ENCODE measurements at regions not wholly inside any gene's neighbourhood (a gene's known extent, or its start where the extent isn't known, plus 50 kb on each side); places are given as distances from the start of the nearest gene placed in this dataset.
A peak's percentile ranks its signal among the peaks of the same experiment; 100 is the strongest.

DNA sequence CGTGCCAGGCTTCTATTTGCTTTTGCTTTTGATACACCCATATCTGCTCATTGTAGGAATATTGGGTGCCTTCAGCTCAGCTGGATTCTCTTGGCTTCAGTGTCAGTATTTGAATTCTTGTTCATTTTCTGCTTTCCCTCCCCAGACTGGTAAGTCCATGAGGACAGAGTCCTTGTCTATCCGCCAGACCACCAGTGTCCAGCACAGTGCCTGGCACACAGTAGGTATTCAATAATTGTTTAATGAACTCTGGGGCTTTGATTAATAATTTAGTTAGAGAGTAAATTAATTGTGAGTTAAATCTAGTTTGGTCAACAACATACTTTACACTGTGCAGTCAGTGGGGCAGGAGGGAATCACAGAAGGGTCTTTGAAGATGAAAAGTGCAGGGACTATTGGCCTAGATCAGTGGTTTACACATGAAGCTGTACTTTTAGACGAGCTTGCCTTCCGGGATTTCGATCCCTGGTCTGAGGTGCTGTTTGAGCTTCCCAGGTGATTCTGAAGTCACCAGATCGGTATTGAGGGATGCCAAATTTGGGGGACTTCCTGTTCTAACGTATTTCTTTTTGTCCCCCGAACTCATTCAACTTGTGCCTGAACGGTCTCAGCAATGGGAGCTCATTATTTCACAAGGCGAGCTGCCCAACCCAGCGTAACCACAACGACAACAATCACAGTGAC lies 119.1 kb upstream of the JUN start:
- no peaks in the 10 kb centered on the region for H3K9me3 Mint-ChIP-seq
- Histone ChIP-seq H3K36me3 (ENCODE audit: control insufficient read depth, insufficient read depth, low read length) (no peaks in the 10 kb centered on the region), H3K27me3 (ENCODE audit: control insufficient read depth, insufficient read depth, low read length, poor library complexity, severe bottlenecking) (peaks cover 56% of the 10 kb centered on the region), H3K9ac (ENCODE audit: extremely low read depth, low read length, poor library complexity, severe bottlenecking) (no peak overlapping the region), H3K4me3 (ENCODE audit: low read length) (peak overlapping the region; percentile 74), H3K9me3 (ENCODE audit: control insufficient read depth, low read length) (no peaks in the 10 kb centered on the region), H3K4me1 (ENCODE audit: control insufficient read depth, insufficient read depth, low read length) (peaks cover 19% of the 10 kb centered on the region), H3K27ac (ENCODE audit: low read depth, low read length) (no peak overlapping the region)
- H3K27me3 Mint-ChIP-seq (ENCODE audit: insufficient read depth): peaks cover 39% of the 10 kb centered on the region
- no peaks in the 10 kb centered on the region for H3K36me3 Mint-ChIP-seq (ENCODE audit: low read depth)
- TF ChIP-seq, protein P1, sequence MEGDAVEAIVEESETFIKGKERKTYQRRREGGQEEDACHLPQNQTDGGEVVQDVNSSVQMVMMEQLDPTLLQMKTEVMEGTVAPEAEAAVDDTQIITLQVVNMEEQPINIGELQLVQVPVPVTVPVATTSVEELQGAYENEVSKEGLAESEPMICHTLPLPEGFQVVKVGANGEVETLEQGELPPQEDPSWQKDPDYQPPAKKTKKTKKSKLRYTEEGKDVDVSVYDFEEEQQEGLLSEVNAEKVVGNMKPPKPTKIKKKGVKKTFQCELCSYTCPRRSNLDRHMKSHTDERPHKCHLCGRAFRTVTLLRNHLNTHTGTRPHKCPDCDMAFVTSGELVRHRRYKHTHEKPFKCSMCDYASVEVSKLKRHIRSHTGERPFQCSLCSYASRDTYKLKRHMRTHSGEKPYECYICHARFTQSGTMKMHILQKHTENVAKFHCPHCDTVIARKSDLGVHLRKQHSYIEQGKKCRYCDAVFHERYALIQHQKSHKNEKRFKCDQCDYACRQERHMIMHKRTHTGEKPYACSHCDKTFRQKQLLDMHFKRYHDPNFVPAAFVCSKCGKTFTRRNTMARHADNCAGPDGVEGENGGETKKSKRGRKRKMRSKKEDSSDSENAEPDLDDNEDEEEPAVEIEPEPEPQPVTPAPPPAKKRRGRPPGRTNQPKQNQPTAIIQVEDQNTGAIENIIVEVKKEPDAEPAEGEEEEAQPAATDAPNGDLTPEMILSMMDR (conservative IDR thresholded peaks at IDR 0.05): no peak
- H3K27ac Mint-ChIP-seq: no peak overlapping the region
- 75 to 79% methylated on average over 11 to 12 of the region's 12 CpGs for WGBS, 2 experiments (ENCODE audit: insufficient coverage in 1 of 2, insufficient read length in 1 of 2)
- DNase-seq: no peak
- H3K4me1 Mint-ChIP-seq: peaks cover 38% of the 10 kb centered on the region
- peak overlapping the region; percentile 57 for H3K4me3 Mint-ChIP-seq

DNA sequence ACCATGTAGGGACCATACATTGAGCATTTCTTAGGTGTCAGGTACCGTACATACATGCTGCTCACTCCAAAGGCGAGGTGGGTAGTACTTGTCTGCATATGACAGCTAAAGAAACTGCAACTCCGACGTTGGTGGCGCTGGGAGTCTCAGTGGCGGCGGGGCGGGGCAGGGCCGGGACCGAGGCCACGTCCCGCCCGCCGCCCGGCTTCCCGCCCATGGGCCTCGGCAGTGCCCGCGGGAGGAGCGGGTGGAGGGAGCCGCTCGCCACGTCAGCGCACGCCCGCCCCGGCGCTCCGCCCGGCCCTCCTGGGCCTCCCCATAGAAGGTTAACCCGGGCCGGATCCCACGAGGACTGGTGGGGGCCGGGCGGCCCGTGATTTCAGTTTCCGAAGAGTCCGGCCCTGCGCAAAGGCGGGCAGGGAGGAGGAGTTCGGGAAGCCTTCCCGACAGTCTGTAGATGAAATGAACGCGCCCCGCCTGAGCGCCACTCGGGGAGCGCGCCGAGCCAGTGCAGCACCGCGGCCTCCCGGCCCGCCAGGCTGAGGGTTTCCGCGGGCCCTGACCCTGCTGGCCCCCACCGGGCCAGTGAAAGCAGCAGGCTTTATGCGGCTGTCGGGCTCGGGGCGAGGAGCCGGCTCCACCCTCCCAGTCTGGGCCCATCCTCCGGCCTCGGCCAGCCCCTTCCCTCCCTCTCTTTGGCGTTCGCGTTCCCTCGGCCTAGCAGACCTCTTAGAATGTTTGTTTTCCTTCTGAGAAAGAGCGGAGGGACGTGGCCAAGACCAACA lies 119.9 kb upstream of the JUN start:
- Histone ChIP-seq H3K27me3 (ENCODE audit: control insufficient read depth, insufficient read depth, low read length, poor library complexity, severe bottlenecking) (peaks cover 62% of the 10 kb centered on the region), H3K9ac (ENCODE audit: extremely low read depth, low read length, poor library complexity, severe bottlenecking) (peak overlapping the region; percentile 59), H3K27ac (ENCODE audit: low read depth, low read length) (no peak overlapping the region), H3K4me1 (ENCODE audit: control insufficient read depth, insufficient read depth, low read length) (peaks cover 18% of the 10 kb centered on the region), H3K36me3 (ENCODE audit: control insufficient read depth, insufficient read depth, low read length) (no peaks in the 10 kb centered on the region), H3K9me3 (ENCODE audit: control insufficient read depth, low read length) (no peaks in the 10 kb centered on the region), H3K4me3 (ENCODE audit: low read length) (peak overlapping the region; percentile 74)
- DNase-seq: peak; percentile 89
- 5 to 7% methylated on average over 37 to 70 of the region's 70 CpGs for WGBS, 2 experiments (ENCODE audit: insufficient coverage in 1 of 2, insufficient read length in 1 of 2)
- Mint-ChIP-seq H3K27me3 (ENCODE audit: insufficient read depth) (peaks cover 39% of the 10 kb centered on the region), H3K4me1 (peaks cover 38% of the 10 kb centered on the region), H3K27ac (peak overlapping the region; percentile 19), H3K9me3 (no peaks in the 10 kb centered on the region), H3K4me3 (peak overlapping the region; percentile 57), H3K36me3 (ENCODE audit: low read depth) (no peaks in the 10 kb centered on the region)
- TF ChIP-seq, protein P1 (conservative IDR thresholded peaks at IDR 0.05): no peak

DNA sequence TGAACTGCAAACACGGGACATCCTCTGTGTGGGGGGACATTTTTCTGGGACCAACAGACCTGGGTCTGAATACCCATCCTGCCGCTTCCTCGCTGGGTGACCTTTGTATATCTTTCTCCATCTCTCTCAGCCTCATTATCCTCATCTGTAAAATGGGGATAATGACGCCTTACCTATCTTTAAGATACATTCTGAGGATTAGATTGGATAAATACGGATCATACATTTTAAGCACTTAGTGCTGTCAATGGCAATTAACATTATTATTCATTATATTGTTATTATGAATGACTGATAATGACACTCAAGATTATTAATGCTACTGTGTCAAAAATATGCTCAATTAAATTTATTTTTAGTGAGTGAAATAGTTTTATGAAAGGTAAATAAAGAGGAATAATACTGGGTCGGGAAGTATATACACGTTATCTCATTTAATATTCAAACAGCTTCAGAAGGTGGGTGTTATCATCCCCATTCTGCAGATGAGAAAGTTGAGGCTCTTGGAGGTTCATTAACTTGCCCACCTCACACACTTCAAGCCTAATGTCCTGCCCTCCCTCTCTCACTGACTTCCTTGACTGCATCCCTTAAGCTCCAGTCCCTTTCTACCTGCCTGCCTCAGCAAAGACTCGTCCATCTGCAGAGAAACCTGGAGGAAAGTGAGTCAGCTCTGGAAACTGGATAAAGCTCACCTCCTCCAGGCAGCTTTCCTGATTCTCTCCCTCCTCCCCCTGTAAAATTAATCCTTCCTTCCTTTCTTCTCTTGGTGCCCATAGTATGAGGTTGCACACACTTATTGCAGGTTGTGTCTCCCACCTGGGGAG lies 120.7 kb upstream of the JUN start:
- Mint-ChIP-seq H3K36me3 (ENCODE audit: low read depth) (no peaks in the 10 kb centered on the region), H3K9me3 (no peaks in the 10 kb centered on the region), H3K27ac (peak overlapping the region; percentile 19), H3K27me3 (ENCODE audit: insufficient read depth) (peaks cover 41% of the 10 kb centered on the region), H3K4me3 (peak overlapping the region; percentile 57), H3K4me1 (peaks cover 31% of the 10 kb centered on the region)
- no peaks in the 10 kb centered on the region for H3K9me3 ChIP-seq (ENCODE audit: control insufficient read depth, low read length)
- no peak overlapping the region for H3K27ac ChIP-seq (ENCODE audit: low read depth, low read length)
- H3K4me1 ChIP-seq (ENCODE audit: control insufficient read depth, insufficient read depth, low read length): peaks cover 12% of the 10 kb centered on the region
- H3K27me3 ChIP-seq (ENCODE audit: control insufficient read depth, insufficient read depth, low read length, poor library complexity, severe bottlenecking): peaks cover 64% of the 10 kb centered on the region
- WGBS, 2 experiments (ENCODE audit: insufficient coverage in 1 of 2, insufficient read length in 1 of 2): 71 to 77% methylated on average over 4 to 7 of the region's 8 CpGs
- DNase-seq: no peak
- H3K9ac ChIP-seq (ENCODE audit: extremely low read depth, low read length, poor library complexity, severe bottlenecking): peak overlapping the region; percentile 59
- TF ChIP-seq, protein P1 (conservative IDR thresholded peaks at IDR 0.05): no peak
- no peaks in the 10 kb centered on the region for H3K36me3 ChIP-seq (ENCODE audit: control insufficient read depth, insufficient read depth, low read length)
- H3K4me3 ChIP-seq (ENCODE audit: low read length): peak overlapping the region; percentile 74

Measured in endodermal cell (in vitro differentiated cells).